ENCODE measurements at regions not wholly inside any gene's neighbourhood (a gene's known extent, or its start where the extent isn't known, plus 50 kb on each side); places are given as distances from the start of the nearest gene placed in this dataset.

DNA sequence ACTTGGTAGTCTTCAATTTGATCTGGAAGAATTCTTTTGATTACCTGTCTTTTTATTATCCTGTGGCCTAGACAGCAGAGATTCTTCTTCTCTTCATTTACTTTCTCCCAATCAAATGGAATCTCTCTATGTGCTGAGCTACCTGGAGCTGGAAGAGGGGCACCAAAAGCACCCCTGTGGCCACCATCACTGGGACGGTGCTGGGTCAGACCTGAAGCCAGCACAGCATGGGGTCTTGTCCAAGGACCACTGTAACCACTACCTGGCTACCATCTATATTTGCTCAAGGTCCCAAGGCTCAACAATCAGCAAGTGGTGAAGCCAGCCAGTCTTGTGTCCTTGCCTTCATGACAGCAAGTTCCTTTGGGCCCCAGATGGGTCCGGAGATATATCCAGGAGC, 186.6 kb downstream of the JRKL start:
- no peak for TF ChIP-seq CTCF (conservative IDR thresholded peaks at IDR 0.05; ENCODE audit: low read depth, low read length)
- TF ChIP-seq EZH2 (IDR thresholded peaks at IDR 0.05; ENCODE audit: borderline replicate concordance, low read depth, low read length, poor library complexity, severe bottlenecking), result no peak

All from A673 (cell line).